GM13977 (cell line): ENCODE measurements at regions not wholly inside any gene's neighbourhood (a gene's known extent, or its start where the extent isn't known, plus 50 kb on each side); places are given as distances from the start of the nearest gene placed in this dataset.

Source experiments
- DNase-seq: peaks from one replicate; pipeline ENCODE4 v3.0.0; 2012; ENCODE audit warnings: low spot score
- in situ Hi-C: fragments of 300-500 bp; cut with MboI; formaldehyde crosslinking; loops from one replicate; pipeline ENCODE4 v1.12.0; 2022; ENCODE audit warnings: low sequenced_read_pairs, low pct_unique_long_range_greater_than_20kb, mixed read lengths, inconsistent platforms; ENCODE audit not compliant: unreplicated experiment
- TF ChIP-seq, protein P1 (sequence below): IDR thresholded peaks from 2 replicates; pipeline ENCODE4 v1.5.1; 2012; ENCODE audit warnings: mild to moderate bottlenecking, control low read depth; ENCODE audit not compliant: insufficient read depth; ENCODE audit errors: extremely low read depth, missing control alignments

DNA sequence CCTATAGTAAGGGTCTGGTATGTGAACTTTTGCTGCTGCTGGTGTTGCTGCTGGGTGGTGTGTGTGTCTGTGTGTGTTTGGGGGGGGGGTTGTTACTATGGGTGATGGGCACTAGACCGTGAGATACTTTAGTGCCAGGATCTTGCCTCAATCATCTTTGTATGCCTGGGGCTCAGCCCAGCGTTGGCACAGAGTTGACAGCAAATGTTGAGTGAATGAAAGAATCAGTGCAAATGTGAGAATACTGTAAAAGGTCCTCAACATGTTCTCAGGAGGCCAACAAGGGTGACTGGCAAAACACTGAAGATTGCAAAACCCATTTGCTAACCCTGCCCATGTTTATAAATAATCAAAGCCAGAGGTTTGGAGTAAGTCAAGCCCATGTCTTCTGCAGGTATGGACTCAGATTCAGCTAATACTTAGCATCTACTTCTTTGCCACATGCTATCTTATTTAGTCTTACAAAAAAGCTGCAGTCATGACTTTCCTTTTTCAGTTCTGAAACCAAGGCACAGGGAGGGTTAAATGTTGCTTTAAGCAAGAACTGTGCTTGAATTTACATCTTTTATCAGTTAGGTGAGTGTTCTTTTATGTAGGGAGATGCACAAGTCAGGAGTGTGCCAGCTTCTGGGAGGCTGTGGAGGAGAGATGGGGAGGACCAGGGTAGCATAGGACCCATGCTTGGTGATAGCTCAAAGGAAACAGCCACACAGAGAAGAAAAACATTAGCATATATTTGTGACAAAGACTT is 125.3 kb upstream of the SPACA1 start:
- TF ChIP-seq, protein P1, sequence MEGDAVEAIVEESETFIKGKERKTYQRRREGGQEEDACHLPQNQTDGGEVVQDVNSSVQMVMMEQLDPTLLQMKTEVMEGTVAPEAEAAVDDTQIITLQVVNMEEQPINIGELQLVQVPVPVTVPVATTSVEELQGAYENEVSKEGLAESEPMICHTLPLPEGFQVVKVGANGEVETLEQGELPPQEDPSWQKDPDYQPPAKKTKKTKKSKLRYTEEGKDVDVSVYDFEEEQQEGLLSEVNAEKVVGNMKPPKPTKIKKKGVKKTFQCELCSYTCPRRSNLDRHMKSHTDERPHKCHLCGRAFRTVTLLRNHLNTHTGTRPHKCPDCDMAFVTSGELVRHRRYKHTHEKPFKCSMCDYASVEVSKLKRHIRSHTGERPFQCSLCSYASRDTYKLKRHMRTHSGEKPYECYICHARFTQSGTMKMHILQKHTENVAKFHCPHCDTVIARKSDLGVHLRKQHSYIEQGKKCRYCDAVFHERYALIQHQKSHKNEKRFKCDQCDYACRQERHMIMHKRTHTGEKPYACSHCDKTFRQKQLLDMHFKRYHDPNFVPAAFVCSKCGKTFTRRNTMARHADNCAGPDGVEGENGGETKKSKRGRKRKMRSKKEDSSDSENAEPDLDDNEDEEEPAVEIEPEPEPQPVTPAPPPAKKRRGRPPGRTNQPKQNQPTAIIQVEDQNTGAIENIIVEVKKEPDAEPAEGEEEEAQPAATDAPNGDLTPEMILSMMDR: no peak
- DNase-seq: no peak
- in situ Hi-C loops: loop anchor here (5.0 to 10.0 kb wide), 2 partner anchors 90 to 242 kb away; partner anchors contain the start of gene CNR1

GRCh38 chr6:87921034-87921433 is 126.6 kb upstream of the SPACA1 start:
- TF ChIP-seq, protein P1: no peak
- no peak for DNase-seq
- in situ Hi-C loops: loop anchor here (5.0 to 10.0 kb wide), 2 partner anchors 89 to 244 kb away; partner anchors contain the start of gene CNR1

DNA sequence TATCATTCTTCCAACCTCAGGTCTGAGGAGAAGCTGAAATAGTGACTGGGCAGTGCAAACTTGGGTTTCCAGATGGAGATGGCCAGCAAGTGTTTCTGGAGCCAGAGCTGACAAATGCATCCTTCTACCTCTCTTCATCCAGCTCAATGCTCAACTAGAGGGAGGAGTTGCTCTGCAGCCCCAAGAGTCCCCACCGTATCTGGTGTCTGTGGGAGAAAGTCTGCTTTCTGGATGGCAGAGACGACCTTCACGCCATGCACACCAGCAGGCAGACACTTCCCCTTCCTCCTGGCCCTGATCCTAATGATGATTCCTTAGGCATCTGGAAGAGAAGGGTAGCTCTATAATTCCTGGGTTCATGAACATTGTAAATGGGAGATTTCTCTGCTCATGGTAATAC is 127.4 kb upstream of the SPACA1 start:
- DNase-seq: no peak
- TF ChIP-seq, protein P1: no peak
- in situ Hi-C loops: loop anchor here (5.0 to 10.0 kb wide), 2 partner anchors 88 to 245 kb away; partner anchors contain the start of gene CNR1

- TF ChIP-seq, protein P1: no peak
- DNase-seq: no peak
- in situ Hi-C loops: no loop called here
These were observed 128.2 kb upstream of the SPACA1 start for GRCh38 chr6:87919416-87919815.

GRCh38 chr6:87919001-87919400 is 128.6 kb upstream of the SPACA1 start:
- TF ChIP-seq, protein P1: no peak
- DNase-seq: no peak
- in situ Hi-C loops: no loop called here

GRCh38 chr6:87918461-87918941 is 129.1 kb upstream of the SPACA1 start:
- no peak for DNase-seq
- TF ChIP-seq, protein P1: no peak
- in situ Hi-C loops: no loop called here
